Sciatic nerve (tissue), 2 donors: ENCODE measurements at regions not wholly inside any gene's neighbourhood (a gene's known extent, or its start where the extent isn't known, plus 50 kb on each side); places are given as distances from the start of the nearest gene placed in this dataset.

Source experiments
- ATAC-seq: fragments of 200-7000 bp; cut with Tn5 transposase; one replicate; pipeline ENCODE4 v1.9.1; 2020; ENCODE audit warnings: mild to moderate bottlenecking, moderate library complexity
- DNase-seq: peaks from one replicate; pipeline ENCODE4 v3.0.0-alpha.2; 2020; ENCODE audit warnings: low spot score
- intact Hi-C: fragments of 100-400 bp; cut with DNase I; formaldehyde crosslinking; loops from one replicate; pipeline ENCODE4 v1.14.2; 2022
- donor health status: DM: no; HTN: no; CAD: no.
- donor health status: DM: no; HTN: no; CAD: no.

DNA sequence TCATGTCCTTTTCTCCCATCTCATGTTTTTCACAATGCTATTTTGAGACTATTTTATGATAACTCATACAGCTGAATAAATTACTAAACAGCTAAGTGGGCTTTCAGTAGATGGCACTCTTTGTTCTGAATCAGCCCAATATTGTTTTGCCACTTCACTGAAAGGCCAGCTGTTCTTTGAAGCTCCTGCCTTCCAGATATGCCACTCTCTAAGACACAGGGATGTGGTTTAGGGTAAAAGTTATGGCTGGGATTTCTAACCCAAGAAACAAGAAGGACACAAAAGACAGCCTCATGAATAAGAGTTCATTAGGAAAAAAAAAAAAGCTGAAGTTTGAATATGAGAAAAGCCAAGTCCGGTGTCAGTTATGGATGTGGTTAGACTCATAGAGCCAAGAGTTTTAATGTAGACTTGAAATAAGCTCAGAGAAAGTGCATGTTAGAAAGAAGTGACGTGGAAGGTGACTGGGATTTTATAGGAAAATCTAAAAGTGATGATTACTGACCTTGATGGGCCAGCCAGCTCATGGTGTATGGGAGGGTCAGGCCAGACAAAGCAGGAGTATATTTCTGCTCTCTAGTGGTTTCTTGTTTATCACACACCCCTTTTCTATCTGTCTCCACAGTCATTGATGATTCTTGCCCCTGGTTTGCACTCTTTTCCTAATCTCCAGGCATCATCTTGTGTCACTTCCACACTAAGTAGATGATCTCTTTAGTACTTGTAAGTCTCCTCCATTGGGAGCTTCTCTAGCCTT is 488.5 kb downstream of the NR2F1-AS1 start:
- DNase-seq (no peak), ATAC-seq (peak; percentile 81)
- intact Hi-C loops, result no loop called here

DNA sequence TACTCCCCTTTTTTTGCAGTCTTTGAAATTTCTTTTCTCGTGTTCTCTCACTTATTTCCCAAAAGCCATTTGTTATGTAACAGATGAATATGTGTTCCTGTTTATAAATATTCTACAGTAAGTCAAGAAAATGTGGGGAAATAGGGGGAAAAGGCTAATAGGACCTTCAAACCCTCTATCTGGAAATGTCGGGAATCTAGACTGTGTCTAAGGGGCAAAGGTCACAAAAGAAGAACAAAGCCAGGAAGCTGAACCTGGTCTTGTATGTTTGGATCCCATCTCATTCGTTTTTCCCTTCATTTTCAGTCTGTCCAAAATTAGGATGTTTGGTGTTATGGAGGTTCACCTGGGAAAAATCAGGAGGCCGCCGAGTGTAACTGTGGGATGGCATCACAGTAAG is 490.3 kb downstream of the NR2F1-AS1 start:
- DNase-seq (no peak), ATAC-seq (no peak)
- intact Hi-C loops, result no loop called here

DNA sequence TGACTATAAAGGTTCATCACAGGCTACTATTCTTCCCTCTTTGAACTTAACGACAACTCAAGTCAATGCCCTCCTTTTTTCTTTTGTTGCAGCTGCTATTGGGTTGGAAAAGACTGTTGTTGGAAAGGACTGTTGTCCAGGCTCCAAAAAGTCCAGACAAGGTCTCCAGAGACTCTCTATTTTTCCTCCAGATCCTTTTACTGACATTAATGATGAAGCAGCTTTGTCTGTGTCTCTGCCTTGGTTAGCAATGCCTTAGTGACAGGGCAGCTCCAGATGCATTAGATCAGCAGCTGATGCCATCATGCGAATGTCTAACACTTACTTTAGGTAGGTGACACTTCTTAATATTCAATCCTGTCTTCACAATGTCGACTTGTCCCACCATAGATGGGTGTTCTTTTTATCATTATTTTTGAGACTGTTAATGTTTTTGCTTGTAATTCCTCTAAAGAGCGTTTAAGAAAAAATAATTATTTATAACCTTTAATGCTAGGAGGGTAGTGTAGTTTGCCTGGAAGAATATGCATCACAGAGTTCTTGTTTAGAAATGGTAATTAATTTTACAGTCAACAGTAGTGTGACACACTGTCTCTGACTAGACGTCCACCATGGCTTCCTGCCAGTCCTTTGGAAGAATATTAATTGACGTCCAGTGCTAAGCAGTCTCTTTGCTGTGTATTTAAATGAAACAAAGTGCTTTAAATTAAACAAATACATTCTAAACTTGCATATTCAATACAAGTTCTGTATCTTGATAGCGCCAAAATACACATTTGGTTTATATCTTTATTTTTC is 492.2 kb downstream of the NR2F1-AS1 start:
- DNase-seq (no peak), ATAC-seq (peak; percentile 41)
- intact Hi-C loops, result no loop called here

DNA sequence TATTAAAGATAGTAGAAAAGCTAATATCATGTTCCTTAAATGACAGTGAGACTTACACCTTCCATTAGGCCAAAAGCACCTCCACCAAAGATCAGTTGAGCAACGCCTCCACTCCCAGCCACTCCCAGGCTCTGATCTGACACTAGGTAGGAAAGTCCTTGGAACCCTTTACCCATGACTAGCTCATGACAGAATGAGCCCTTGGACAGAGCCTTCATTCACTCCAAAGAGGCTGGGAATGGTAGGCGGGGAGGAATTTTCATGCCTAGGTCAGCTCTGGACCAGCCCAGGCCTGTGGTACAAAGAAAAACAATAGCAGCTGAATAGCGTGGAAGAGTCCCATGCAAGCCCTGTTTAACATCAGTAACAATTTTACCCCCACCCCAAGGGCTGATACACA is 493.7 kb downstream of the NR2F1-AS1 start:
- peak; percentile 44 for ATAC-seq
- DNase-seq, result no peak
- intact Hi-C loops, result no loop called here

DNA sequence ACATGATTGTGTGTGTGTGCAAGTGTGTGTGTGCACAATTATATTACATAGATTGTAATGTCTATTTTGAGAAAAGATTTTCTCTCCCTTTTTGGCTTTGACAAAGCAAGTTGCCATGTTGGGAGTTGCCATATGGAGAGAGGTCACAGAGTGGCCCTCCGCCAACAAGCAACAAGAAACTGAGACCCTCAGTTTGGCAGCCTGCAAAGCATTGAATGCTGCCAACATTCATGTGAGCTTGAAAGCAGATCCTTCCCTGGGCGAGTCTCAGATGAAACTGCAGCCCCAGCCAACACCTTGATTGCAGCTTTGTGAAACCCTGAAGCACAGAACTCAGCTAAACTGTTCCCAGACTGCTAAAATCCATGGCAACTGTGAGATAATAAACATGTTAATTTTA is 498.0 kb downstream of the NR2F1-AS1 start:
- intact Hi-C loops, result no loop called here

DNA sequence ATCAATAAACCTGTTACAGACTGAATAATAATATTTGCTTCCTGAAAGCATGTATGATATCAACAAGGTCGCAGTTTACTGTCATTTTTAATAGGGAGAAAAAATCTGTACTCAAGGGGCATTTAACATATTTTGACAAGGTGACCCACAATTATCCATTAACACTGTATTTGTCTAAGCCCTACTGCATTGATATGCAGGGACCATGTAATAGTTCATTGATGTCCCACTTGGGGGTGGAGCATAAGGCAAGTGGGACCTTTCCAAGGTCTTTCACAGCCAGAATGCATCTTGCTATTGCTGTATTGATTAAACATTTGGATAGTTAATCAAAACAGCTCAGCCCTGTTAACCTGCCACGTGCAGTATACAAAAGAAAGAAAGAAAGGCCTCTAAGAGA is 502.0 kb downstream of the NR2F1-AS1 start:
- intact Hi-C loops, result no loop called here
- no peak for DNase-seq
- ATAC-seq, result no peak

More for the DNA sequence above, 498.0 kb downstream of the NR2F1-AS1 start:
- DNase-seq, result no peak
- ATAC-seq, result no peak

DNA sequence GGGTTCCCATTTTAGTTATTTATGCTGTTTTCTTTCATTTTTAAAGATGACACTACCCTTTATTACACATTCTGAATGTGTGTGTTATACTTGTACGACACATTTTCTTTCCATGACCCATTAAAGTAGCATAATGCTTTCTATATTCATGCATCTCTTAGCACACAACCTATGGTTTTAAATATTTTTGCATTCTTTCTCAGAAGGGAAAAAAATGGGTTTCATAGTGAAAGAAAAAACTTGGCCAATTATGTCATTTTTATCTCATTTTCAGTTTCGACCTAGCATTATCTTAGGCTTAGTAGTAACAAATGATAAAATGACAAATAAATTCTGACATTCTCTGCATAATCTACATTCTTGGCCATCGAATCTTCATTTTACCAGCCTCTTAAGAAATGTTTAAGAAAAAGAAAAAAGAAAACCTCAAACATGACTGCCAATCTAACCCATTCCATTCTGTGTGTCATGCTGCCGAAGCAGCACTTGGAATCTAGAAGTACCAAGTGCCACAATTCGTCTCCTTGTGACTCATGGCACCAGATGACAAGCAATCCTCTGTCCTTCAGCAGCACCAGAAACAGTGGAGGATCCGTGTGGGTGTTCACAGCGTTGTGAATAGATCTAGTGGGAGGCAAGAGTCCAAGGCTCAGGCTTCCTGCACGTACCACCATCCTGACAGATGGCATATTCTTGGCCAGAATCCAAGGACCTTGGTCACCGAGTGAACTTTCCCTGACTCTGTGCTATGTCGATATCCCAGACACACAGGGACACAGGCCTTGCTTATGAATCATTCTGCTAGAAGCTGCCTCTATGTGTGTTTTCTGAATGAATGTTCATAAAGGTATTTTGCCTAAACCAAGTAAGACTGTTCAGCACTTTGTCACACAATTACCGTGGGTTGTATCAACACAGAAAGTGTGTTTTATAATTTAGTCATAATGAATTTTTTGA is 502.7 kb downstream of the NR2F1-AS1 start:
- ATAC-seq (peak; percentile 86), DNase-seq (peak; percentile 64)
- intact Hi-C loops, result no loop called here

DNA sequence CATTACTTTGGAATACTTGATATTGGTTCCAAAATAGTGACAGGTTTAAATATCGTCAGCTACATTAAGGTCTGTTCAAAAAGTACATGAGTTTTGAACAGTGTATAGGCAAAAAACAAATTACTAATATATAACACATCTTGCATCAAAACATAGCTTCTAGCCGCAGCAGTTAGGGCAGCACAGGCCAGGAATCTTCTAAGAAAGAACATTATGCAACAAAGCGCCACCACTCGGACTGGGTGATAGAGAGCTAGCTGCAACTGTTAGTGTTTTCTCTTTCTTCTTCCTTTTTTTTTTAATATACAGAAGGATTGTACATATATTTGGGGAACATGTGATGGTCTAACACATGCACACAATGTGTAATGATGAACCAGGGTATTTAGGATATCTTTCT is 504.5 kb downstream of the NR2F1-AS1 start:
- DNase-seq (no peak), ATAC-seq (no peak)
- intact Hi-C loops, result no loop called here

DNA sequence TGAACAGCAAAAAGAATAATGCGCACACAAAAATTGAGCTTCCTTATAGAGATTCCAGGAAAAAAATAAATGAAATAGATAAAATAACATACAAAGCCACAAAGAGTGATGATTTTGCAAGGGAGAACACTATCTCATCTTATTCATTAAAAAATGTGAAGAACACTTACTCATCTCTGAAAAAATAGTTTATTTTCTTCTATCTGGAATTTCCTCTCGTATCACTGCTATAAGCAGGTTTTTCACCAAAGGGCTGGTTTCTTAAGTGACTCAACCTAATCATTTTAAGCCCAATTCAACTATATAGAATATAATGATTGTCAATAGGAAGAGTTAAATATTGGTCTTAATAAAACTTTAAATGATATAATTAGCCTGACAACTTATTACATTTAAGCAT is 504.9 kb downstream of the NR2F1-AS1 start:
- intact Hi-C loops, result no loop called here
- ATAC-seq (no peak), DNase-seq (no peak)

DNA sequence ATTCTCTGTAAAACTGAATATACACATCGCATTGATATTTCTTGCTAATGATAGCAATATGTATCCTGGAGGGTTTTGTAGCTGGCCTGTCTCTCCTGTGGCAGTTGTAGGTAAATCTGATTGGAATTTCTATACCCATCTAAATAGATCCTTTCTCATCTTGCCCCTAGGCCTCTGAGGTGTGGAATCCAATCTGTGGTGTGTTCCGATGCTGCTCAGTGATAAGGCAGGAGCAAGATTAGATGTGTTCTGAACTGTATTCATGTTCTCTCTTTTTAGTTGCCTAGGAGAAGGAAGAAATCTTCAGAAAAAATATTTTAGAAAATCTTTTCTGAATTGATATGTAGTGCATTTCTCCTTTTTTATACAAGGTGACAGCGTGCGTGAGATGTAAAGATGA is 507.5 kb downstream of the NR2F1-AS1 start:
- no peak for DNase-seq
- no peak for ATAC-seq
- intact Hi-C loops, result no loop called here

DNA sequence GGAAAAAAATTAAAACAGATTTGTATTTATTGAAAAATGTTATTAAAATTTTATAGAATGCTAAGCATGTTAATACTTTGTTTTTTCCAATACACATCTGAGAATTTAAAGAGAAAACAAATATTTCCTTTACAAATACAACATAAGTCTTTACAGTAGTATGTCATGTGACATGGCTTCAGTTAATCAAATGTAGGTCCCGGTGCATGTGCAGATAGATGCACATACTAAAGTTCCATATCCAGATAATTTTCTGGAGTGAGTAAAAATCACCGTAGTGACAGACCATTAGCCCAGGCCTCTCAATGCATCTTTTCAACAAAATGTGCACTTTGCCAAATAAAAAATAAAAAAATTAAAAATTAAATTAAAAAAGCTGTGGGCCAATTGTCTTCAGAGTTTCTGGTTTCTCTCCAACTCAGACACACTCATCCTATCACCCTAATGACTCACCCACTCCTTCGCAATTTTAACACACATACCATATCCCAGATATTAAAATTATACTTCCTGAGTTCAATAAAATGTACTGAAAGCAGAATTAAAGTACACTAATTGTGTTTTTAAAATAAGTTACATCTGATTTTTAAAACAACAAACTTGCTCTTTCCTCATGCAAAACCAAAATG is 508.1 kb downstream of the NR2F1-AS1 start:
- DNase-seq (no peak), ATAC-seq (no peak)
- intact Hi-C loops, result no loop called here

DNA sequence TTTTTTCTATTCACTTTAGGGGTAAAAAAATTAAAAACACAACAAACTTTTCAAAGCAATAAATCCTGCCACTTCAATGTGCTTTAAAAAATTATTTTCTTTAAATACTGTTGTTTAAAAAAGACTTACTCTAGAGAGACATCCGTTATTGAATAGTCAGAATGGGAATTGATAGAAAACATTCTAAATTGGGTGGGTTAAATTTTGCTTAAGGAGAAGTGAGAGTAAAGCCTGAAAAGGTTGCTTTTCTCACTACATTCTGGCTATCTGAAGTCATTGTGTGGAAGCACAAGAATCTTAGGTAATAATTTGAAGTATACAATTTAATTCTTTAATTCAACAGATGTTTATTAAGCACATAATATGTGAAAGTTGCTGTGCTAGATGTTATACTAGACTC is 509.3 kb downstream of the NR2F1-AS1 start:
- ATAC-seq, result no peak
- intact Hi-C loops, result no loop called here
- DNase-seq, result no peak

DNA sequence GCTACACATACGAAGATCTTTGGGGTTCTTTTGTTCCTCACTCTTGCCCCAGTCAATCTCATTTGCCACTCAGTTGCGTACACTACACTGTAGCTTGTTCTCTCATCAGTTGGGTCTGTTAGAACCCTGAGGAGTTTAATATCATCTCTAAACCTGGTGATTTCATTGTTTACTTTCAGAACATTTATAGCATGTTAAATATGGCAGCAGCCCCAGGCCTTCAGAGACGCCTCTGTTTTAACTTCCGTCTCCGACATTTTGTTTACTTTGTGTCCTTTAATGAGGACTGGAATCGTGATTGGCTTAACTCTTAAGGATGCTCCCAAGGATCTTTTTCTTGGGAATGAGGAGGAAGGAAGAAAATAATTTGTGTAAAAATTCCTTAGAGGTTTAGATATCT is 510.1 kb downstream of the NR2F1-AS1 start:
- no peak for ATAC-seq
- no peak for DNase-seq
- intact Hi-C loops, result no loop called here

DNA sequence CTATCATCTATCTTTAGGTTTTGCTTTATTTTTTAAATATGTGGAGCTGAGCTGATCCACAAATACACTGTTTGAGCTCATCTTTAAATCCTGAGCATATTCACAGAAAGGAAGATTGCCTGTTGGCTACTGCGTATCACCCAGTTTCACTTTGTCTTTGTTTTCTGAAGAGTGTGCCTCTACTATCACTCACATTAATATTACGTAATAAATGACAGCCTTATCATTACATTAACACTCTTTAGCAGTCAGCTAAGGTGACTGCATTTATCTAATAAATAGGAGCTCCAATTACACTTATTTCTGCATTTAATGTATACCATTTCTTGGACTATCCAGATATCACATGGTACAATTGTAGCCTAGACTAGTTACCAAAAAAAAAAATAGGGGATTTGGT is 511.7 kb downstream of the NR2F1-AS1 start:
- intact Hi-C loops, result no loop called here
- DNase-seq, result no peak
- ATAC-seq, result no peak

DNA sequence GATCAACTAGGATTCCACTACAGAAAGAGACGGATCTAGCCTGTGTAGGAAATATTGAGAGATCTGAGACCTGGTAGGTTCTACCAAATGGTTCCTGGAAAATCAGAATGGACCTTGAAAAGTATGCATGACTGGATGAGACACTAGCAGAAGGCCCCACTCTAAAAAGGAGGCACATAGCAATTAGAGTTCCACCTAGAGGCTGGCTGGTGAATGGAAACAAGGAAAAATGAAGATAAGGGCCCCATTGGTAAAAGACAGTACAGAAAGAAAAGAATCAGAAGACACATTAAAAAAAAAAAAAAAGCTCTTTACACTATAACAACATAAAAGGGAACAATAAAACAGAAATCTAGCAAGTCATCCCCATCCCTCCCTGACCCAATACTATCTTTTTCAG is 518.5 kb downstream of the NR2F1-AS1 start:
- no peak for DNase-seq
- intact Hi-C loops, result no loop called here
- ATAC-seq, result no peak

DNA sequence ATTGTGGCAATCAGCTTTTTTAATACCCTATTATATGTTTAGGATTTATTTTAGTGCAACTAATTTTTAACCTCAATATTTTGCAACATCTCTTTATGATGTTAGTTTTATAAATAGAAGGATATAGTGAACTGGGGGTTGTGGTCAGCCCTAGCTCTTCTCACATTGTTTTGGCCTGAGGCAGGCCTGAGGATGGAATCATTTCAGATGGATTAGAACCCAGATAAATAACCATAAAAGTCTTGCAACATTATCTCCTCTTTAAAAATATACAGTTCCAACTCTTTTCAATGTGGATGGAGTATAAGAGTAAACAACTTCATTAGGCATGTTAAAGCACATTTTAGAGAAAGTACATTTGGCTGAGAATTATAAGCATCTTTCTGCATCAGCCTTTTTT is 522.7 kb downstream of the NR2F1-AS1 start:
- no peak for DNase-seq
- intact Hi-C loops, result no loop called here
- ATAC-seq, result peak; percentile 50

DNA sequence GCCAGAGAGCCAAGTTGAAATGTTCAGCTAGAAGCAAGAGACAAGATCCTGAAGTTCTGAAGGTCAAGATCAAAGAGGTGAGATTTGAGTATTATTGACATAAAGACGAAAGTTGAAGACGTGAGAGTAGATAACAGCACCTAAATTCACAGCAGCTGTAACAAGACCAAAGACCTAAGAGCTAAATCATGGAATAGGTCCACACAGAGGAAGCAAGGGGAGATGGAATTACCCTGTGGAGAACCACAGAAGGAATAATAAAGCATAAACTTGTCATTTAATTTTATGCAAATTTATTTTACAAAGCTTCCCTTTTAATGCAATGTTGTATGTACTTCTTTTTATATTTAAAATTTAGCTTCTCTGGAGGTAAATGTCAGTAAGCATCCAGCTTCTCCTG is 523.7 kb downstream of the NR2F1-AS1 start:
- DNase-seq (no peak), ATAC-seq (no peak)
- intact Hi-C loops, result no loop called here

DNA sequence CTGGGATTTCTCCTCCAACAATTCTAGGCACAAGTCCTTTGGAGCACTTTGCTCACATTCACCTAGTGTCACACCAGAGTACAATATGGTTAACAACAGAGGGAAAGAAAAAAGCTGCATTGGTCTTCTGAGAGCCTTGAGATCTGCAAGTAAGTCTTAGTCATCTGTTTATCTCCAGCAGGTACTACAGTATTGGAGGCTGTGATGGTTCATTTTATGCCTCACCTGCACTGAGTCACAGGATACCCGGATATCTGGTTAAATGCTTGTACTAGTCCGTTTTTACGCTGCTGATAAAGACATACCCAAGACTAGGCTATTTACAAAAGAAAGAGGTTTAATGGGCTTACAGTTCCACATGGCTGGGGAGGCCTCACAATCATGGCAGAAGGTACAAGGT is 525.0 kb downstream of the NR2F1-AS1 start:
- intact Hi-C loops, result no loop called here
- ATAC-seq (no peak), DNase-seq (no peak)

DNA sequence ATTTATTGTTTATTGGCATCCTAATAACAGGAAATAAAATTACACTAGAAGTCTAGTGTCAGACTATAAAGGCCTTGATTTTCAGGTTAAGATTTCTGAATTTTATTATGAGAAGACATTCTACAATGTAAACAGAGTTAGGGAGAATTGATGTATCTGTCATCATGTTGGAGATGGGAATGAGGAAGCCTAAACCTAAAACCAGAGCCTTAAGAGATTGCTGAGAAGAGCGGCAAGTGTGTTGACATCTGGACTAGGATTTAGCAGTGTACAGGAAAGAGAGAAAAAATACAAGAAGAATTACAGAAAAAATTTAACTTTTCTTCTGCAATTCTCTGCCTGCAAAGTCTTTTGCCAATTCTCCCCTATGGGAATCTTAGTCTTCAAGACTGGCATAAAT is 525.5 kb downstream of the NR2F1-AS1 start:
- DNase-seq (no peak), ATAC-seq (no peak)
- intact Hi-C loops, result no loop called here
